Activated naive CD8-positive, alpha-beta T cell treated with anti-CD3 and anti-CD28 coated beads, Interleukin-2, amount 10 ng/mL, durations not matched to agents 7 days and 5 days (primary cell): ENCODE measurements at regions not wholly inside any gene's neighbourhood (a gene's known extent, or its start where the extent isn't known, plus 50 kb on each side); places are given as distances from the start of the nearest gene placed in this dataset.
"Not testable (repeated sequence)": the region's sequence is repeated elsewhere in the genome, so short reads cannot be mapped to it uniquely, and the experiment has no call there.

ENCODE experiments used
- ATAC-seq: fragments of 150-1000 bp; cut with Tn5 transposase; one replicate; pipeline ENCODE4 v1.10.0; 2021; ENCODE audit warnings: low read depth, moderate library complexity
- POLR2A ChIA-PET: fragments of 350-600 bp; sonication (Branson Sonifier 250); formaldehyde crosslinking; loops from one replicate; lab custom pipeline; 2021; ENCODE audit warnings: antibody characterized with exemption; lab: Charles Lee
- DNase-seq: peaks from one replicate; pipeline ENCODE4 v3.0.0; 2021
- H3K27ac Mint-ChIP-seq: one replicate; pipeline ENCODE4 v1.8.0; 2022; ENCODE audit warnings: mild to moderate bottlenecking, mixed read lengths
- H3K27me3 Mint-ChIP-seq: one replicate; pipeline ENCODE4 v1.8.0; 2022; ENCODE audit warnings: mild to moderate bottlenecking, moderate library complexity, mixed read lengths
- H3K36me3 Mint-ChIP-seq: one replicate; pipeline ENCODE4 v1.8.0; 2021; ENCODE audit warnings: mild to moderate bottlenecking, mixed read lengths
- H3K4me1 Mint-ChIP-seq: one replicate; pipeline ENCODE4 v1.8.0; 2021; ENCODE audit warnings: mixed read lengths
- H3K4me3 Mint-ChIP-seq: one replicate; pipeline ENCODE4 v1.8.0; 2022; ENCODE audit warnings: mild to moderate bottlenecking, moderate library complexity, mixed read lengths
- H3K9me3 Mint-ChIP-seq: one replicate; pipeline ENCODE4 v1.8.0; 2021; ENCODE audit warnings: mixed read lengths

GRCh38 chrX:26466387-26466786 lies 250.4 kb downstream of the MAGEB5 start:
- Mint-ChIP-seq H3K4me3 (no peak overlapping the region), H3K27ac (no peak overlapping the region), H3K27me3 (no peaks in the 10 kb centered on the region), H3K9me3 (no peaks in the 10 kb centered on the region), H3K36me3 (no peaks in the 10 kb centered on the region), H3K4me1 (no peaks in the 10 kb centered on the region)
- DNase-seq (no peak), ATAC-seq (no peak)
- POLR2A ChIA-PET, result no interaction called here

GRCh38 chrX:26445288-26445687 lies 229.3 kb downstream of the MAGEB5 start:
- ATAC-seq, result no peak
- POLR2A ChIA-PET, result no interaction called here
- no peaks in the 10 kb centered on the region for H3K27me3 Mint-ChIP-seq
- H3K9me3 Mint-ChIP-seq, result peaks cover 1% of the 10 kb centered on the region
- no peak for DNase-seq
- H3K27ac Mint-ChIP-seq, result no peak overlapping the region
- no peaks in the 10 kb centered on the region for H3K4me1 Mint-ChIP-seq
- no peaks in the 10 kb centered on the region for H3K36me3 Mint-ChIP-seq
- no peak overlapping the region for H3K4me3 Mint-ChIP-seq

- H3K36me3 Mint-ChIP-seq, ATAC-seq, POLR2A ChIA-PET, H3K9me3 Mint-ChIP-seq, DNase-seq, H3K4me1 Mint-ChIP-seq, H3K4me3 Mint-ChIP-seq, H3K27me3 Mint-ChIP-seq, H3K27ac Mint-ChIP-seq: not testable (repeated sequence)
Measured at GRCh38 chrX:26444417-26444816, 228.4 kb downstream of the MAGEB5 start.

GRCh38 chrX:26442340-26442739 lies 226.4 kb downstream of the MAGEB5 start:
- POLR2A ChIA-PET, result no interaction called here
- no peak overlapping the region for H3K4me3 Mint-ChIP-seq
- H3K36me3 Mint-ChIP-seq, result no peaks in the 10 kb centered on the region
- no peak overlapping the region for H3K27ac Mint-ChIP-seq
- ATAC-seq, result no peak
- no peaks in the 10 kb centered on the region for H3K27me3 Mint-ChIP-seq
- H3K4me1 Mint-ChIP-seq, result no peaks in the 10 kb centered on the region
- no peak for DNase-seq
- H3K9me3 Mint-ChIP-seq, result no peaks in the 10 kb centered on the region

- no peak for ATAC-seq
- Mint-ChIP-seq H3K9me3 (no peaks in the 10 kb centered on the region), H3K36me3 (no peaks in the 10 kb centered on the region), H3K4me1 (no peaks in the 10 kb centered on the region), H3K27me3 (no peaks in the 10 kb centered on the region), H3K4me3 (no peak overlapping the region), H3K27ac (no peak overlapping the region)
- POLR2A ChIA-PET, result no interaction called here
- no peak for DNase-seq
Measured at GRCh38 chrX:26414534-26414933, 198.6 kb downstream of the MAGEB5 start.

- ATAC-seq (no peak), DNase-seq (no peak)
- H3K27ac Mint-ChIP-seq, result no peak overlapping the region
- no peak overlapping the region for H3K4me3 Mint-ChIP-seq
- no peaks in the 10 kb centered on the region for H3K36me3 Mint-ChIP-seq
- no peaks in the 10 kb centered on the region for H3K4me1 Mint-ChIP-seq
- no peaks in the 10 kb centered on the region for H3K27me3 Mint-ChIP-seq
- no peaks in the 10 kb centered on the region for H3K9me3 Mint-ChIP-seq
- POLR2A ChIA-PET, result no interaction called here
Measured at GRCh38 chrX:26411045-26411444, 195.1 kb downstream of the MAGEB5 start.

- ATAC-seq (no peak), DNase-seq (no peak)
- H3K4me3 Mint-ChIP-seq, result no peak overlapping the region
- no peaks in the 10 kb centered on the region for H3K4me1 Mint-ChIP-seq
- H3K36me3 Mint-ChIP-seq, result no peaks in the 10 kb centered on the region
- no peaks in the 10 kb centered on the region for H3K27me3 Mint-ChIP-seq
- H3K27ac Mint-ChIP-seq, result no peak overlapping the region
- H3K9me3 Mint-ChIP-seq, result no peaks in the 10 kb centered on the region
- POLR2A ChIA-PET, result no interaction called here
Measured at GRCh38 chrX:26409636-26410035, 193.7 kb downstream of the MAGEB5 start.

- no peaks in the 10 kb centered on the region for H3K9me3 Mint-ChIP-seq
- H3K36me3 Mint-ChIP-seq, result no peaks in the 10 kb centered on the region
- ATAC-seq (no peak), DNase-seq (no peak)
- no peaks in the 10 kb centered on the region for H3K4me1 Mint-ChIP-seq
- POLR2A ChIA-PET, result no interaction called here
- no peaks in the 10 kb centered on the region for H3K27me3 Mint-ChIP-seq
- no peak overlapping the region for H3K27ac Mint-ChIP-seq
- no peak overlapping the region for H3K4me3 Mint-ChIP-seq
Measured at GRCh38 chrX:26387906-26388305, 171.9 kb downstream of the MAGEB5 start.

GRCh38 chrX:26376037-26376708 lies 160.2 kb downstream of the MAGEB5 start:
- ATAC-seq, result no peak
- POLR2A ChIA-PET, result no interaction called here
- Mint-ChIP-seq H3K4me3 (no peak overlapping the region), H3K9me3 (no peaks in the 10 kb centered on the region), H3K4me1 (no peaks in the 10 kb centered on the region), H3K36me3 (no peaks in the 10 kb centered on the region), H3K27ac (no peak overlapping the region), H3K27me3 (no peaks in the 10 kb centered on the region)
- DNase-seq, result no peak

GRCh38 chrX:26375346-26375745 lies 159.4 kb downstream of the MAGEB5 start:
- DNase-seq (no peak), ATAC-seq (no peak)
- POLR2A ChIA-PET, result no interaction called here
- Mint-ChIP-seq H3K4me1 (no peaks in the 10 kb centered on the region), H3K27ac (no peak overlapping the region), H3K27me3 (no peaks in the 10 kb centered on the region), H3K9me3 (no peaks in the 10 kb centered on the region), H3K4me3 (no peak overlapping the region), H3K36me3 (no peaks in the 10 kb centered on the region)

GRCh38 chrX:26373829-26374228 lies 157.9 kb downstream of the MAGEB5 start:
- no peaks in the 10 kb centered on the region for H3K27me3 Mint-ChIP-seq
- POLR2A ChIA-PET, result no interaction called here
- ATAC-seq, result no peak

GRCh38 chrX:26352891-26353430 lies 137.0 kb downstream of the MAGEB5 start:
- Mint-ChIP-seq H3K4me3 (no peak overlapping the region), H3K27me3 (no peaks in the 10 kb centered on the region), H3K36me3 (no peaks in the 10 kb centered on the region), H3K4me1 (no peaks in the 10 kb centered on the region), H3K27ac (no peak overlapping the region), H3K9me3 (no peaks in the 10 kb centered on the region)
- ATAC-seq (no peak), DNase-seq (no peak)
- POLR2A ChIA-PET, result no interaction called here

More at GRCh38 chrX:26373829-26374228, 157.9 kb downstream of the MAGEB5 start:
- H3K9me3 Mint-ChIP-seq, result no peaks in the 10 kb centered on the region
- no peak for DNase-seq
- H3K4me3 Mint-ChIP-seq, result no peak overlapping the region
- H3K27ac Mint-ChIP-seq, result no peak overlapping the region
- H3K4me1 Mint-ChIP-seq, result no peaks in the 10 kb centered on the region
- H3K36me3 Mint-ChIP-seq, result no peaks in the 10 kb centered on the region

- no peak for ATAC-seq
Measured at GRCh38 chrX:26347171-26347570, 131.2 kb downstream of the MAGEB5 start.

GRCh38 chrX:26334232-26334631 lies 118.3 kb downstream of the MAGEB5 start:
- H3K36me3 Mint-ChIP-seq, result no peaks in the 10 kb centered on the region
- no peak overlapping the region for H3K27ac Mint-ChIP-seq
- H3K4me1 Mint-ChIP-seq, result no peaks in the 10 kb centered on the region

More at GRCh38 chrX:26347171-26347570, 131.2 kb downstream of the MAGEB5 start:
- no peak for DNase-seq
- no peak overlapping the region for H3K27ac Mint-ChIP-seq
- POLR2A ChIA-PET, result no interaction called here
- H3K9me3 Mint-ChIP-seq, result no peaks in the 10 kb centered on the region
- no peaks in the 10 kb centered on the region for H3K27me3 Mint-ChIP-seq
- H3K4me1 Mint-ChIP-seq, result no peaks in the 10 kb centered on the region
- H3K36me3 Mint-ChIP-seq, result no peaks in the 10 kb centered on the region
- no peak overlapping the region for H3K4me3 Mint-ChIP-seq

More at GRCh38 chrX:26334232-26334631, 118.3 kb downstream of the MAGEB5 start:
- Mint-ChIP-seq H3K27me3 (no peaks in the 10 kb centered on the region), H3K9me3 (peaks cover 2% of the 10 kb centered on the region), H3K4me3 (no peak overlapping the region)
- DNase-seq, result no peak
- ATAC-seq, result no peak
- POLR2A ChIA-PET, result no interaction called here
